Spleen (tissue), 11 donors: ENCODE measurements at regions not wholly inside any gene's neighbourhood (a gene's known extent, or its start where the extent isn't known, plus 50 kb on each side); places are given as distances from the start of the nearest gene placed in this dataset.

Experiments
- DNase-seq: peaks from one replicate; pipeline ENCODE4 v3.0.0-alpha.2; 2020
- H3K27ac ChIP-seq, 8 donors: fragments of 200-600 bp; sonication (generic) in 7 of 8; 1 replicate in 4 of 8; 2 replicates in 4 of 8; pipeline versions ENCODE4 v1.5.0 to v1.8.0; 2016 to 2021; ENCODE audit warnings: inconsistent platforms in 4 of 8, mild to moderate bottlenecking in 4 of 8, moderate library complexity in 1 of 8
- H3K27me3 ChIP-seq, 7 donors: fragments of 200-600 bp; sonication (generic) in 6 of 7; replicated peaks in 1 of 7; 1 replicate in 4 of 7; 2 replicates in 3 of 7; pipeline versions ENCODE4 v1.5.0 to v1.8.0; 2016 to 2021; ENCODE audit warnings: inconsistent platforms in 3 of 7, mild to moderate bottlenecking in 1 of 7
- H3K36me3 ChIP-seq, 6 donors: fragments of 200-600 bp; sonication (generic) in 5 of 6; 1 replicate in 4 of 6; 2 replicates in 2 of 6; pipeline versions ENCODE4 v1.5.0 to v1.8.0; 2016 to 2021; ENCODE audit warnings: inconsistent platforms in 2 of 6
- H3K4me1 ChIP-seq, 6 donors: fragments of 200-600 bp; sonication (generic) in 5 of 6; 1 replicate in 3 of 6; 2 replicates in 3 of 6; pipeline versions ENCODE4 v1.5.0 to v1.8.0; 2016 to 2021; ENCODE audit warnings: inconsistent platforms in 3 of 6
- H3K4me3 ChIP-seq, 8 donors: fragments of 200-600 bp; sonication (generic) in 7 of 8; 1 replicate in 4 of 8; 2 replicates in 4 of 8; pipeline versions ENCODE4 v1.5.0 to v1.8.0; 2016 to 2021; ENCODE audit warnings: inconsistent platforms in 4 of 8, mild to moderate bottlenecking in 4 of 8, moderate library complexity in 2 of 8
- H3K9me3 ChIP-seq, 8 donors: fragments of 200-600 bp; sonication (generic) in 7 of 8; 1 replicate in 4 of 8; 2 replicates in 4 of 8; pipeline versions ENCODE4 v1.5.0 to v1.8.0; 2016 to 2021; ENCODE audit warnings: inconsistent platforms in 4 of 8
- CTCF ChIP-seq, 11 experiments: fragments of 200-600 bp in 7 of 11; fragments of 450-650 bp in 4 of 11; sonication (generic) in 4 of 11; IDR thresholded peaks in 8 of 11; conservative IDR thresholded peaks in 3 of 11; 1 replicate in 7 of 11; 2 replicates in 4 of 11; pipeline versions ENCODE4 v1.4.0 to v1.8.0; 2016 to 2021; ENCODE audit warnings: antibody characterized with exemption in 11 of 11, inconsistent platforms in 4 of 11, mild to moderate bottlenecking in 1 of 11
- POLR2A ChIP-seq, 3 donors: fragments of 450-650 bp; IDR thresholded peaks; one replicate each; pipeline ENCODE4 v1.5.1; 2017; ENCODE audit warnings: antibody characterized with exemption in 3 of 3, mild to moderate bottlenecking in 1 of 3
- POLR2AphosphoS5 ChIP-seq, 3 donors: sonication (generic); formaldehyde crosslinking; IDR thresholded peaks; one replicate each; pipeline ENCODE4 v1.5.1; 2017; ENCODE audit warnings: antibody characterized with exemption in 3 of 3
- WGBS, 5 donors: extraction: QIAGEN DNeasy Blood & Tissue Kit in 3 of 5; methylation state at CpG; one replicate each; pipeline versions ENCODE4 v1.1.5 to v1.1.7; 2013 to 2018; 5-methylcytosine and 5-hydroxymethylcytosine counted together
- intact Hi-C: fragments of 100-400 bp; cut with DNase I; formaldehyde crosslinking; loops from one replicate; pipeline ENCODE4 v1.15.0; 2023; ENCODE audit warnings: low total_unique reads
- donor health status: healthy with polysubstance abuse.
- donor health status: DM: no; HTN: no; CAD: no; lungs with moderate emphysema.
- donor health status: DM: no; HTN: no; CAD: no.
- donor health status: Bipolar disorder and iron deficiency.
- donor health status: healthy.
- donor health status: DM: no; HTN: no; CAD: no.
- donor health status: DM: yes; HTN: yes; CAD: no.

- intact Hi-C loops, result no loop called here
- Histone ChIP-seq H3K4me3 (no peak overlapping the region), H3K27ac (no peak overlapping the region), H3K4me1 (no peaks in the 10 kb centered on the region), H3K9me3 (no peaks in the 10 kb centered on the region), H3K36me3 (peaks cover 0 to 5% (median 0%) of the 10 kb centered on the region in 6 donors), H3K27me3 (no peaks in the 10 kb centered on the region)
- no peak for TF ChIP-seq POLR2AphosphoS5 (IDR thresholded peaks at IDR 0.05)
- TF ChIP-seq POLR2A (IDR thresholded peaks at IDR 0.05), result no peak
- no peak for TF ChIP-seq CTCF (IDR thresholded peaks at IDR 0.05 in 8 of 11, conservative IDR thresholded peaks at IDR 0.05 in 3 of 11)
- no peak for DNase-seq
- 34 to 58% (median 42%) methylated on average over 2 of the region's 2 CpGs for WGBS, 5 donors
Observed at GRCh38 chr1:222880587-222880986, 65.7 kb downstream of the DISP1 start.

GRCh38 chr1:222886194-222886854 is 71.5 kb downstream of the DISP1 start:
- no peak for DNase-seq
- Histone ChIP-seq H3K27ac (no peak overlapping the region), H3K4me1 (peaks cover 0 to 8% (median 3%) of the 10 kb centered on the region in 6 donors), H3K9me3 (no peaks in the 10 kb centered on the region), H3K27me3 (no peaks in the 10 kb centered on the region), H3K36me3 (peaks cover 0 to 1% (median 0%) of the 10 kb centered on the region in 6 donors), H3K4me3 (no peak overlapping the region)
- TF ChIP-seq POLR2AphosphoS5 (IDR thresholded peaks at IDR 0.05) (no peak), CTCF (IDR thresholded peaks at IDR 0.05 in 8 of 11, conservative IDR thresholded peaks at IDR 0.05 in 3 of 11) (no peak), POLR2A (IDR thresholded peaks at IDR 0.05) (no peak)
- intact Hi-C loops, result no loop called here
- 78 to 91% (median 85%) methylated on average over 4 of the region's 4 CpGs for WGBS, 5 donors

- Histone ChIP-seq H3K9me3 (no peaks in the 10 kb centered on the region), H3K4me3 (no peak overlapping the region), H3K36me3 (no peaks in the 10 kb centered on the region), H3K27ac (no peak overlapping the region), H3K4me1 (peaks cover 0 to 8% (median 3%) of the 10 kb centered on the region in 6 donors), H3K27me3 (no peaks in the 10 kb centered on the region)
- DNase-seq, result no peak
- 69 to 83% (median 79%) methylated on average over 1 of the region's 1 CpG for WGBS, 5 donors
- TF ChIP-seq CTCF (IDR thresholded peaks at IDR 0.05 in 8 of 11, conservative IDR thresholded peaks at IDR 0.05 in 3 of 11) (no peak), POLR2A (IDR thresholded peaks at IDR 0.05) (no peak), POLR2AphosphoS5 (IDR thresholded peaks at IDR 0.05) (no peak)
- intact Hi-C loops, result no loop called here
Observed at GRCh38 chr1:222886878-222887351, 72.1 kb downstream of the DISP1 start.

- intact Hi-C loops, result no loop called here
- Histone ChIP-seq H3K36me3 (peaks cover 0 to 9% (median 0%) of the 10 kb centered on the region in 6 donors), H3K4me1 (peaks cover 0 to 8% (median 3%) of the 10 kb centered on the region in 6 donors), H3K27ac (no peak overlapping the region), H3K27me3 (no peaks in the 10 kb centered on the region), H3K4me3 (no peak overlapping the region), H3K9me3 (peaks cover 0 to 6% (median 0%) of the 10 kb centered on the region in 8 donors)
- no peak for DNase-seq
- WGBS, 5 donors, result 3 to 25% (median 16%) methylated on average over 1 of the region's 1 CpG
- TF ChIP-seq POLR2A (IDR thresholded peaks at IDR 0.05), result no peak
- TF ChIP-seq POLR2AphosphoS5 (IDR thresholded peaks at IDR 0.05), result no peak
- no peak for TF ChIP-seq CTCF (IDR thresholded peaks at IDR 0.05 in 8 of 11, conservative IDR thresholded peaks at IDR 0.05 in 3 of 11)
Observed at GRCh38 chr1:222889440-222889839, 74.6 kb downstream of the DISP1 start.
